ENCODE measurements at regions not wholly inside any gene's neighbourhood (a gene's known extent, or its start where the extent isn't known, plus 50 kb on each side); places are given as distances from the start of the nearest gene placed in this dataset.
A peak's percentile ranks its signal among the peaks of the same experiment; 100 is the strongest.

GRCh38 chr2:126971481-126972278 is 73.0 kb downstream of the TEX51 start:
- Histone ChIP-seq H3K9me3 (ENCODE audit: control insufficient read depth in 2 of 3, insufficient read depth in 1 of 3, low read length in 3 of 3) (no peaks in the 10 kb centered on the region), H3K27me3 (ENCODE audit: control insufficient read depth, insufficient read depth, low read length) (no peaks in the 10 kb centered on the region), H3K9ac (ENCODE audit: low read length in 3 of 3) (peak overlapping the region in 1 of 3 donors; percentile 24), H3K4me3 (ENCODE audit: low read length in 3 of 3) (peak overlapping the region in 2 of 3 donors; percentile 51 to 71), H3K27ac (ENCODE audit: low read depth in 2 of 2, low read length in 2 of 2) (peak overlapping the region; percentile 14 to 42), H3K4me1 (ENCODE audit: control insufficient read depth in 2 of 3, insufficient read depth in 2 of 3, low read depth in 1 of 3, low read length in 3 of 3) (no peaks in the 10 kb centered on the region), H3K36me3 (ENCODE audit: control insufficient read depth in 2 of 3, insufficient read depth in 3 of 3, low read length in 3 of 3) (no peaks in the 10 kb centered on the region)
- FAIRE-seq (peak; percentile 23), DNase-seq (peak; percentile 81 to 94 (median 87))
- TF ChIP-seq CTCF (IDR thresholded peaks at IDR 0.05; ENCODE audit: borderline replicate concordance, extremely low read depth, insufficient read depth), result peak; percentile 92
- intact Hi-C loops (cut with DNase I), result no loop called here

GRCh38 chr2:126972279-126972626 is 73.6 kb downstream of the TEX51 start:
- Histone ChIP-seq H3K36me3 (ENCODE audit: control insufficient read depth in 2 of 3, insufficient read depth in 3 of 3, low read length in 3 of 3) (no peaks in the 10 kb centered on the region), H3K27me3 (ENCODE audit: control insufficient read depth, insufficient read depth, low read length) (no peaks in the 10 kb centered on the region), H3K4me3 (ENCODE audit: low read length in 3 of 3) (no peak overlapping the region), H3K4me1 (ENCODE audit: control insufficient read depth in 2 of 3, insufficient read depth in 2 of 3, low read depth in 1 of 3, low read length in 3 of 3) (no peaks in the 10 kb centered on the region), H3K27ac (ENCODE audit: low read depth in 2 of 2, low read length in 2 of 2) (peak overlapping the region in 1 of 2 donors; percentile 42), H3K9ac (ENCODE audit: low read length in 3 of 3) (peak overlapping the region in 1 of 3 donors; percentile 24), H3K9me3 (ENCODE audit: control insufficient read depth in 2 of 3, insufficient read depth in 1 of 3, low read length in 3 of 3) (no peaks in the 10 kb centered on the region)
- intact Hi-C loops (cut with DNase I), result no loop called here
- no peak for TF ChIP-seq CTCF (IDR thresholded peaks at IDR 0.05; ENCODE audit: borderline replicate concordance, extremely low read depth, insufficient read depth)
- DNase-seq, result no peak
- no peak for FAIRE-seq

GRCh38 chr2:126973745-126974144 is 75.1 kb downstream of the TEX51 start:
- H3K4me3 ChIP-seq (ENCODE audit: low read length in 3 of 3), result no peak overlapping the region
- no peaks in the 10 kb centered on the region for H3K9me3 ChIP-seq (ENCODE audit: control insufficient read depth in 2 of 3, insufficient read depth in 1 of 3, low read length in 3 of 3)
- peak overlapping the region in 1 of 2 donors; percentile 13 for H3K27ac ChIP-seq (ENCODE audit: low read depth in 2 of 2, low read length in 2 of 2)
- intact Hi-C loops (cut with DNase I), result no loop called here
- no peak overlapping the region for H3K9ac ChIP-seq (ENCODE audit: low read length in 3 of 3)
- FAIRE-seq (no peak), DNase-seq (no peak)
- H3K36me3 ChIP-seq (ENCODE audit: control insufficient read depth in 2 of 3, insufficient read depth in 3 of 3, low read length in 3 of 3), result no peaks in the 10 kb centered on the region
- H3K27me3 ChIP-seq (ENCODE audit: control insufficient read depth, insufficient read depth, low read length), result no peaks in the 10 kb centered on the region
- no peaks in the 10 kb centered on the region for H3K4me1 ChIP-seq (ENCODE audit: control insufficient read depth in 2 of 3, insufficient read depth in 2 of 3, low read depth in 1 of 3, low read length in 3 of 3)
- no peak for TF ChIP-seq CTCF (IDR thresholded peaks at IDR 0.05; ENCODE audit: borderline replicate concordance, extremely low read depth, insufficient read depth)
